HG03442 (cell line): ENCODE measurements at regions not wholly inside any gene's neighbourhood (a gene's known extent, or its start where the extent isn't known, plus 50 kb on each side); places are given as distances from the start of the nearest gene placed in this dataset.

Source experiments
- ATAC-seq: cut with Tn5 transposase; IDR thresholded peaks from one replicate; pipeline ENCODE4 v1.9.1; 2021; ENCODE audit warnings: mild to moderate bottlenecking, moderate library complexity; ENCODE audit not compliant: unreplicated experiment

- ATAC-seq = no peak
These were observed 142.9 kb upstream of the IRF2BP2 start for GRCh38 chr1:234752927-234753326.

DNA sequence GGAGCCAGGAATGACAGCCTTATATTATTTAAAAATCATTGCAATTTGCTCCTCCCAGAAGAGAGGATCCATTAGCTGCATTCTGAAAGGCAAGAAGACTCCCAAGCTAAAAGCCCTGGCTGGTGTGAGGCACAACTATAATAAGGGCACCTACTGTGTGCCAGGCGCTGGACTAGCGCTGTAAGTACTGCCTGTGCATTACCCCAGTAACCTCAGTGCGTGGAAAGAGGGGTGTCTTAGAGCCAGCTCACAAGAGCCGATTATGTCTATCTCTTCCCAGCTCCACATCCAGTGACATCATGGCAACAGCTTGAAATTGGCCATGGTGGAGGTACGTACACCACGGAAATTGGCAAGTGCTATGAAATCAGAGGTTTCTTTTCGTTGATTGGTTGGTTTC, 141.7 kb upstream of the IRF2BP2 start:
- ATAC-seq = no peak

DNA sequence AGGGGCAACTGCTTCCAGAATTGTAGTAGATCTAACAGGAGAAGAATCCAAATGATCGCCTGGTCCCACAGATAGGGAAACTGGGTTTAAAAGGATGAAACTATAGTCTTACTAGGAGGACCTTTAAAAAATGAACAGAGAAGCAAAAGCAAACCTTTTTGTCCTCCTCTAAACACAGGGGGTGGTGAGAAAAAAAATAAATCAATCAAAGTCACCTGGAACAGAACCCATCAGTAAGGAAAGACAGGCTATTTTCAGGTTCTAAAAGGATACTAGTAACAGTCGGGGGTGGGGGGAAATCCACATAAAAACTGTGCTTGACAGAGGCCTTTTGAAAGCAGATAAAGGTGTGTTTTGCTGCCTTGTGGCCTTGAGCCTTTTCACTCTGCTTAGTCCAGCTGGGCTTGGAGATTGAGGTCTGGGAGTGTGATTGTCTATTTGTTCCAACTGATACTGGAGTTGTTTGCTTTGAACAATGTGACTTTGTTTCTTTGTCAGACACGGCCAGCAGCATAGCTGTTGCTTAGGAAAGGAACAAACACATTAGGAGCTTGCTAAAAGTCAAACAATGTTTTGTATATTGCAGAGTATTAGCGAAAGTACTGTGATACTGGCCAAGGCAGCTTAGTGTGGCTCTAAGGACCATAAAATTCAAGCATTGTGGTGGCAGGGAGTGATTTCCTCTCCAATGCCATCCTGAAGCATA, 141.1 kb upstream of the IRF2BP2 start:
- ATAC-seq = no peak

DNA sequence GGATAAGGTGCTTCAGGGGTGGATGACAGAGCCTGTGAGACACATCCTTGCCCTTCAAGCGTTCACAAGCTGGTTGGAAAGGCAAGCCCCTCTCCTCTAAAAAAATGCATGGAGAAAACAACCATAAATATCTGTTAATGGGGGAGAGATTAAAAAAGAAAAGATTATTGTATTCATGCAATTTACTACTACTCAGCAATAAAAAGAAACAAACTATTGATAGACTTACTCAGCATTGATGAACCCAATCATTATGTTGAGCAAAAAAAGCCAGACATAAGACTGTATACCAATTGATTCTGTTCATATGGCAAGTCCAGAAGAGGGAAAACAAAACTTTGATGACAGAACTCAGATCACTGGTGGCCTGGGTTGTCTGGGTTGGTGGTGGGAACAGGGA, 138.7 kb upstream of the IRF2BP2 start:
- no peak for ATAC-seq

DNA sequence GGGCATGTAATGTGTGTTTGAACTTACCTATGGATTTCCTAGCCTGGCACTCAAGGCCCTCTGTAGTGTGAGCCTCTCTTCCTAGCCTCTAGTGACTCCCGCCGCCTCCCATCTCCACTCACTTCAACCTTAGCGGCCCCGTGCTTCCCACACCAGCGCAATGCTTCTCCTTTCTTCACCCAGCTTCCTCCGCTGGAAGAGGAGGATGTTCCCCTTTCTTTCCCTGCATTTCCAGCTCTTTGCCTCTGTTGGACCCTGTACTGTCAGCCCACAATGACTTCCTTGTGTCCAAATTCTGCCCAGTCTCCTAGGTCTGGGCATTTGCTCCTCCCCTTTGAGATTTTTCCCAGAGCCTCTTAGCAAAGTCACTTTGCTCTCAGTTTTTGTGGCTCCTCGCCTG, 138.1 kb upstream of the IRF2BP2 start:
- no peak for ATAC-seq

- no peak for ATAC-seq
These were observed 136.8 kb upstream of the IRF2BP2 start for GRCh38 chr1:234746798-234747196.

DNA sequence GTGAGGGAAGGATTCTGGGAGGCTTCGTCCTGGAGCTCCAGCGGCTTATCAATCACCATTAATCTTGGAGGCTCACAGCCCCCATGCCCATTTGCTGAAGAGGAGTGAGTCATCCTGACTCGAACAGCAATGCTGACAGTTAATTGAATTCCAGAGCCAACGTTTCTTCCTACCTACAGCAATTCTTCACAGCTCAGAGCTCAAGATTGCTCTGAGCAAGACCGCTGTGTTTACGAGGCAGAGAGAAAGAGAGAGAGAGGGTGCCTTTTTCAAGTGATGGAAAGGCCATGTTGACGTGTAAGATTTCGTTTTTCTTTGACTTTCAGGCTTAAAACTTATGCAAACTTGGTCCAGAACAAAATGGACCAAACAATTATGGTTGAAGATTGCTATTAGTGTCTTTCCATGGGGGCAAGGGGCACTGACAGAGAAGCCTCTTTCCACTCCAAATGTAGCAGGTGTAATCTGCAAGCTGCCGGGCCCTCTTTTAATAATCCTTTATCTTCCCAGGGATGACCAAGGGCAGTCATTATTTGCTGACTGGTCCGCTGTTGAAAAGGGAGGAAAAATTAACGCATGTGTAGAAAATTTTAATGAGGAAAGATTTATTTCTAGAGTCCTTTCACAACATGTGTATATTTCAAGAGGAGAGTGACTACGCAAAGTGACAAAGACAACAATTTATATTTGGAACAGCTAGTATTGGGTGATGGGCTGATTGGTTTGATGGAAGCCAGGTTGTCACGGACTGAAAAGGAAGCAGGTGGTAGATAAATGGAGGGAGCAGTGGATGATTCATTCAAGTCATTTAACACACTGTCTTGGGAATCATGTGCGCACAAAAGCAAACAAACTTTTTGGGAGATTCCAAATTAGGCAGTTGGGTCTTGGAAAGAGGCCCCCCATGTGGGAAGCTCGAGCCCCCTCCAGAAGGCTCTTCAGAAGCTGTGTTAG, 136.1 kb upstream of the IRF2BP2 start:
- no peak for ATAC-seq

GRCh38 chr1:234745276-234745675, 135.3 kb upstream of the IRF2BP2 start:
- no peak for ATAC-seq

DNA sequence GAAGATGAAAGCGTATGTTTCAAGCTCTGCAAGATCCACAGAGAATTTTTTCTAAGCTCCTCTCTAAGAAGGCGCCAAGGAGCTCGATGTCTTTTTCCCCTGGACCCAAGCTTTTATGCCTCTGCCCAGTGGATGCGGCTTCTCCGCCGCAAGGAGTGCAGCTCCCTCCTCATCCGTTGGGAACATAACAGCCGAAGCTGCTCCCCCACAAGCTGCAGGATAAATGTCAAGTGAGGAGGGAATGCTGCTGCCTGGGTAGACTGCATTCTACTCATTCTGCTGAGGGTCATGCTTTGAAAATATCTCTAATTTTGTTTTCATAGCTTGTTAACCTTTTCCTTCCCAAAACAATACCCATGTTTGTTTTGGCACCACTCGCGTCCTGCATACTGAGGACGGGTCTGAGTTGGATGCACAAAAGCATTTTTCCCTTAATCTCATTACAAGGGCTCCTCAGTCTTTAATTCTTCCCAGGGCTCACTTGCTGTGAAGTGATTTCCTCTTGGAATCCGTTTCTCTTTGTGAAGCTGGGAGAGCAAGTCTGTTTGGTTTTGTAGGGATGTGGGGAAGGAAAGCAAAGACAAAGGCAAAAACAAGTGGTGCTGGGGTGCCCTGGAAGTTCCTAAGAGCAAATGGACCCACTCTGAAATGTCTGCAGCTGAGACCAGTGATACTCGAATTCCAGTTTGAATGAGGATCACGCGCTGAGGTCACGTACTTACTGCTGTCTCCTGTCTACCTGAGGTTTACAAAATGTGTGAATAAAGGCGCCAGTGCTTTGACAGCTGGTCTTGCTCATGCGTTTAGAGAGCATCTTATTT, 134.0 kb upstream of the IRF2BP2 start:
- no peak for ATAC-seq

- ATAC-seq = no peak
These were observed 132.6 kb upstream of the IRF2BP2 start for GRCh38 chr1:234742622-234743021.

DNA sequence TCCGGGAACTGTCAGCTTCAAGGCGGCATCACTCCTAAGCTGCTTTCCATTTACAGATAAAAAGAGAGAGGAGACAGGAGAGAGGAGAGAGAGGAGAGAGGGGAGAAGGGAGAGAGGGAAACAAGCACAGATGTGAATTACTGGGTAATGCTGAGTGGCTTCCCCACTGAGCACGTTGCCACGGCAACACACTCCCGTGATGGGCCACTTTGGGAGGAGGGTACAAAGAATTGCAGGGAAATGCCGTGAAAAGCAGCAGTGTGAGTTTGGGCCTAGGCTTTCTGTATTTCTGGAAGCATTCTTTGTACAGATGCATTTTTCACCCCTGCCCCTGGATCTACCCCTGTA, 128.0 kb upstream of the IRF2BP2 start:
- no peak for ATAC-seq

GRCh38 chr1:234735916-234736315, 125.9 kb upstream of the IRF2BP2 start:
- no peak for ATAC-seq

GRCh38 chr1:234735476-234735875, 125.5 kb upstream of the IRF2BP2 start:
- no peak for ATAC-seq

GRCh38 chr1:234734869-234735268, 124.9 kb upstream of the IRF2BP2 start:
- ATAC-seq = no peak

DNA sequence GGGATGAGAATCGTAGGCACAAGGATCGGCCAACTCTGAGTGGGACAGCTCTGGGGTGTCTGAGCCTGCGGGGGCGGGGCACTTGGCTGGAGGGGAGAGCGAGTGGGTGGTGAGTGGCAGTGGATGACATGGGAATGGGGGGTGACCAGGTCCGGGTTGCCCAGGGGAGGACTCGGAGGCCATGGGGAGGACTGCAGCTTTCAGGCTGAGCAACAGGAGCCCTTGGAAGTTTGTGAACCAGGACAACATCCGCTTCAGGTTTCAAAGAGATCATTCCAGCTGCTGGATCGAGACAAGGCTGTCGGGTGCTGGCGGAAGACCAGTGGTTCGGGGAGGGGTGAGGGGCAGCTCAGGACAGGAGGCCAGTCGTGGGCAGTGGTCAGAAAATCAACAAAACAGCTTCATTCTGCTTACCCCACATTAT, 124.4 kb upstream of the IRF2BP2 start:
- ATAC-seq = no peak

GRCh38 chr1:234733427-234733826, 123.4 kb upstream of the IRF2BP2 start:
- ATAC-seq = no peak

- no peak for ATAC-seq
These were observed 122.9 kb upstream of the IRF2BP2 start for GRCh38 chr1:234732671-234733390.

DNA sequence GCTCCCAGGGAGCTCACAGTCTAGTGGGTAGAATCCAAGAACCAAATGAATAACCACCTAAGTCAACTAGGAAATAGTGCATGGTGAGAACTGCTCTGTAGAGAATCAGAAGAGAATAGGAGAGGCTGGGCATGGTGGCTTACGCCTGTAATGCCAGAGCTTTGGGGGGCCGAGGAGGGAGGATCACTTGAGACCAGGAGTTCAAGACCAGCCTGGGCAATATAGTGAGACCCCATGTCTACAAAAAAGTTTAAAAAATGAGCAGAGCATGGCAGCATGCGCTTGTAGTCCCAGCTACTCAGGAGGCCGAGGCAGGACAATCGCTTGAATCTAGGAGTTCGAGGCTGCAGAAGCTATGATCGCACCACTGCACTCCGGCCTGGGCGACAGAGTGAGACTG, 122.3 kb upstream of the IRF2BP2 start:
- no peak for ATAC-seq

DNA sequence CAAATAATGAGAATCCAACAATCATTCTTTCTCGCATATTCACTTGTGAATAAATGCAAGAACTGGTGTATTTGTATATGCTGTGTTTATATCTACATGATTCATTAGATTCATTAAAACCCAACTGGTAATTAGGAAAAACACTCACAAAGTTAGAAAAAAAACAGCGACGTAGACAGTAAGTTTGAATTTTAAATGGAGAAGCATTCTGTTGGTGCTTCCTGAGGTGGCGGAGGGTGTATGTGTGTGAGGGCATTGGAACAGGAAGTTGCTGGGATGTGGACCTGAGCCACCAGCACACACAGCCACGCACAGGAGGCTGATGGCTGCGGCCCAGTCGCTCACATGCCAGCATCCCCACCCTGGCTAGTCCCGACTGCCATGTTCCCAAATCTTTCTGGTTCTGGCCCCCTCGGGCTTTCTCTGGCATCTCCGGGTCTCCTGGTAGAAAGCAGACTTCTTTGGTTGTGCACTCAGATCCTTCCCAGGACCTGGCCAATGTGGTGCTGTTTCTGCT, 121.6 kb upstream of the IRF2BP2 start:
- ATAC-seq = peak; percentile 28

GRCh38 chr1:234730770-234731568, 121.0 kb upstream of the IRF2BP2 start:
- ATAC-seq = peak; percentile 70
